ENCODE measurements at regions not wholly inside any gene's neighbourhood (a gene's known extent, or its start where the extent isn't known, plus 50 kb on each side); places are given as distances from the start of the nearest gene placed in this dataset.

DNA sequence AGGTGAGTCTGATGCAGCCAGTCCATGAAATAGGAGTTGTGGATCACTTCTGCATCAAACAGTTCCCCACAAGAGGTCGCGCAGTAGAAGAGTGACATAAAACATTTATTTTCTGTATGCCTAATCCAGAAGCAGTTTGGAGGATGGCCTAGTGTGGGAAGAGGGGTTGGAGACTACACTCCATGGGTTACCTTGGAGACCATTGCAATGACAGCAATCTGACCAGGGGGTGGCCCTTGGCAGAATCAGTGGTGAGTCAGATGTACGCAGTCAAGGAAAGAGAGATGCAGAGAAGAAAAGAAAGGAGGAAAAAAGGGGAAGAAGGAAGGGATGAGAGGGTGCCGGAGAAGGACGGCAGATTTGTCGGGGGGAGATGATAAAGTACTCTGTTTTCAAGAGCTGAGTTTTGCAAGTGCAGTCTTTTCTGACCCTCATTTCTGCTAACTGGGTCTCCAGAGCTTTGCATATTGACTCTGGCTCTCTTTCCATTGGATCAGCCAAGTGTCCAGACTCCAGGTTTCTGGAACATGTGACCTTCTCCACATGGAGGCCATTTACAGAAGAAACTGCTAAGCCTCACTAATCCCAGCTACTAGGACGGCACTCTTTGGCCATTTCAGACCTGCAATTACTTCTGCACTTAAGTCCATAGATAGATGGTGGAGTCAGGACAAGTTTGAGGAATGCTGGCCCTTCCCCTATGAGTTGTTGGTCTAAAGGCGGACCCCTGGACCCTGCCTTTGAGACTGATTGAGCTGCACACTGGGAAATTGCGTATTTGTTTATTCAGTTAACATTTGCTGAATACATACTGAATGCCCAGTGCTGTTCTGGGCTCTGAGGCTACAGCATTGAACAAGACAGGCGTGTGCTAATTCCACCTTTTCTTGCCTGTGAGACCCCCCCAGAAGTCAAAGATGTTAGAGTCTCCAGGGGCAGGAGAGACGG is 424.2 kb downstream of the BCL11B start:
- TF ChIP-seq ZNF274 (IDR thresholded peaks at IDR 0.05; ENCODE audit: low read depth, low read length) (no peak), YY1 (IDR thresholded peaks at IDR 0.05; ENCODE audit: insufficient read depth, insufficient read length) (no peak)
